GM19438 (cell line): ENCODE measurements at regions not wholly inside any gene's neighbourhood (a gene's known extent, or its start where the extent isn't known, plus 50 kb on each side); places are given as distances from the start of the nearest gene placed in this dataset.
"Not testable (repeated sequence)": the region's sequence is repeated elsewhere in the genome, so short reads cannot be mapped to it uniquely, and the experiment has no call there.

Experiments used
- ATAC-seq: cut with Tn5 transposase; IDR thresholded peaks from one replicate; pipeline ENCODE4 v1.9.1; 2021; ENCODE audit warnings: low read depth; ENCODE audit not compliant: unreplicated experiment

- no peak for ATAC-seq
Observed at GRCh38 chr20:54323227-54323734, 115.4 kb downstream of the PFDN4 start.

- no peak for ATAC-seq
Observed at GRCh38 chr20:54324041-54324440, 116.2 kb downstream of the PFDN4 start.

GRCh38 chr20:54324652-54325285 is 116.9 kb downstream of the PFDN4 start:
- ATAC-seq = no peak

- ATAC-seq = no peak
Observed at GRCh38 chr20:54335299-54335698, 127.4 kb downstream of the PFDN4 start.

GRCh38 chr20:54337144-54337543 is 129.3 kb downstream of the PFDN4 start:
- no peak for ATAC-seq

- ATAC-seq = peak; percentile 67
Observed at GRCh38 chr20:54339093-54339492, 131.2 kb downstream of the PFDN4 start.

- no peak for ATAC-seq
Observed at GRCh38 chr20:54340206-54340605, 132.3 kb downstream of the PFDN4 start.

GRCh38 chr20:54340667-54341081 is 132.8 kb downstream of the PFDN4 start:
- no peak for ATAC-seq

- no peak for ATAC-seq
Observed at GRCh38 chr20:54342258-54342920, 133.0 kb upstream of the DOK5 start.

GRCh38 chr20:54343099-54343498 is 132.3 kb upstream of the DOK5 start:
- ATAC-seq = no peak

GRCh38 chr20:54343634-54344033 is 131.8 kb upstream of the DOK5 start:
- no peak for ATAC-seq

GRCh38 chr20:54344832-54345231 is 130.6 kb upstream of the DOK5 start:
- no peak for ATAC-seq

- peak; percentile 81 for ATAC-seq
Observed at GRCh38 chr20:54345301-54345724, 130.1 kb upstream of the DOK5 start.

GRCh38 chr20:54345821-54346220 is 129.6 kb upstream of the DOK5 start:
- no peak for ATAC-seq

- ATAC-seq = no peak
Observed at GRCh38 chr20:54346276-54346675, 129.1 kb upstream of the DOK5 start.

- ATAC-seq = no peak
Observed at GRCh38 chr20:54347166-54347833, 128.1 kb upstream of the DOK5 start.

GRCh38 chr20:54350415-54350814 is 125.0 kb upstream of the DOK5 start:
- no peak for ATAC-seq

GRCh38 chr20:54351371-54352136 is 123.8 kb upstream of the DOK5 start:
- ATAC-seq = no peak

GRCh38 chr20:54352541-54352940 is 122.9 kb upstream of the DOK5 start:
- ATAC-seq = not testable (repeated sequence)

- no peak for ATAC-seq
Observed at GRCh38 chr20:54353292-54353691, 122.1 kb upstream of the DOK5 start.
